ENCODE measurements at regions not wholly inside any gene's neighbourhood (a gene's known extent, or its start where the extent isn't known, plus 50 kb on each side); places are given as distances from the start of the nearest gene placed in this dataset.

DNA sequence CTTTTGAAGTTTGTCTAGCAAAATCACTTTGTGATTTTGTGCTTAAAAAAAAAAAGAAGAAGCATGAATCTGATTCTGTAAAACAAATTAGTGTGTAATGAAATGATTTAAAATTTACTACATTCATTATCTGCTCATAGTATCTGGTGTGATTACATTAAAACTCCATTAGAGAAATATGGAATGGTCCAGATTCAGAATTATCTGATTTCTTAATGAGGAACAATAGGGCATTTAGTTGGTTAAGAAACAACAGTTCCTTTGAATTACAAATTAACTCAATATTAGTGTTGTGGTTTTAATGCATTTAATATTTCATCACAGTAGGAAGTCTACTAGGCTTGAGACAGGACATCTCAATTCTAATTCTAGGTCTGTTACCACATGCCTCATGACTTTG is 57.9 kb upstream of the PDHA1 start:
- TF ChIP-seq SIN3A (IDR thresholded peaks at IDR 0.05; ENCODE audit: borderline replicate concordance, low read depth, low read length) (no peak), NFIC (IDR thresholded peaks at IDR 0.05; ENCODE audit: borderline replicate concordance) (no peak), JUND (IDR thresholded peaks at IDR 0.05) (no peak), YY1 (IDR thresholded peaks at IDR 0.05; ENCODE audit: low read depth) (no peak), GABPA (IDR thresholded peaks at IDR 0.05; ENCODE audit: low read depth) (no peak), CHD2 (IDR thresholded peaks at IDR 0.05; ENCODE audit: low read length, partially characterized antibody) (no peak), RXRA (IDR thresholded peaks at IDR 0.05; ENCODE audit: borderline replicate concordance, low read depth) (no peak), TAF1 (IDR thresholded peaks at IDR 0.05; ENCODE audit: borderline replicate concordance, low read depth, low read length) (no peak), PBX3 (IDR thresholded peaks at IDR 0.05) (no peak), POLR2AphosphoS5 (IDR thresholded peaks at IDR 0.05; ENCODE audit: low read depth, low read length) (no peak), TEAD4 (IDR thresholded peaks at IDR 0.05; ENCODE audit: borderline replicate concordance, insufficient read depth) (peak; percentile 28; the same call in 1 of the 2 replicates), RFX5 (IDR thresholded peaks at IDR 0.05; ENCODE audit: low read length) (no peak)
- TF ChIP-seq, protein P1, sequence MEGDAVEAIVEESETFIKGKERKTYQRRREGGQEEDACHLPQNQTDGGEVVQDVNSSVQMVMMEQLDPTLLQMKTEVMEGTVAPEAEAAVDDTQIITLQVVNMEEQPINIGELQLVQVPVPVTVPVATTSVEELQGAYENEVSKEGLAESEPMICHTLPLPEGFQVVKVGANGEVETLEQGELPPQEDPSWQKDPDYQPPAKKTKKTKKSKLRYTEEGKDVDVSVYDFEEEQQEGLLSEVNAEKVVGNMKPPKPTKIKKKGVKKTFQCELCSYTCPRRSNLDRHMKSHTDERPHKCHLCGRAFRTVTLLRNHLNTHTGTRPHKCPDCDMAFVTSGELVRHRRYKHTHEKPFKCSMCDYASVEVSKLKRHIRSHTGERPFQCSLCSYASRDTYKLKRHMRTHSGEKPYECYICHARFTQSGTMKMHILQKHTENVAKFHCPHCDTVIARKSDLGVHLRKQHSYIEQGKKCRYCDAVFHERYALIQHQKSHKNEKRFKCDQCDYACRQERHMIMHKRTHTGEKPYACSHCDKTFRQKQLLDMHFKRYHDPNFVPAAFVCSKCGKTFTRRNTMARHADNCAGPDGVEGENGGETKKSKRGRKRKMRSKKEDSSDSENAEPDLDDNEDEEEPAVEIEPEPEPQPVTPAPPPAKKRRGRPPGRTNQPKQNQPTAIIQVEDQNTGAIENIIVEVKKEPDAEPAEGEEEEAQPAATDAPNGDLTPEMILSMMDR (IDR thresholded peaks at IDR 0.05): no peak
- TF ChIP-seq, protein P2, sequence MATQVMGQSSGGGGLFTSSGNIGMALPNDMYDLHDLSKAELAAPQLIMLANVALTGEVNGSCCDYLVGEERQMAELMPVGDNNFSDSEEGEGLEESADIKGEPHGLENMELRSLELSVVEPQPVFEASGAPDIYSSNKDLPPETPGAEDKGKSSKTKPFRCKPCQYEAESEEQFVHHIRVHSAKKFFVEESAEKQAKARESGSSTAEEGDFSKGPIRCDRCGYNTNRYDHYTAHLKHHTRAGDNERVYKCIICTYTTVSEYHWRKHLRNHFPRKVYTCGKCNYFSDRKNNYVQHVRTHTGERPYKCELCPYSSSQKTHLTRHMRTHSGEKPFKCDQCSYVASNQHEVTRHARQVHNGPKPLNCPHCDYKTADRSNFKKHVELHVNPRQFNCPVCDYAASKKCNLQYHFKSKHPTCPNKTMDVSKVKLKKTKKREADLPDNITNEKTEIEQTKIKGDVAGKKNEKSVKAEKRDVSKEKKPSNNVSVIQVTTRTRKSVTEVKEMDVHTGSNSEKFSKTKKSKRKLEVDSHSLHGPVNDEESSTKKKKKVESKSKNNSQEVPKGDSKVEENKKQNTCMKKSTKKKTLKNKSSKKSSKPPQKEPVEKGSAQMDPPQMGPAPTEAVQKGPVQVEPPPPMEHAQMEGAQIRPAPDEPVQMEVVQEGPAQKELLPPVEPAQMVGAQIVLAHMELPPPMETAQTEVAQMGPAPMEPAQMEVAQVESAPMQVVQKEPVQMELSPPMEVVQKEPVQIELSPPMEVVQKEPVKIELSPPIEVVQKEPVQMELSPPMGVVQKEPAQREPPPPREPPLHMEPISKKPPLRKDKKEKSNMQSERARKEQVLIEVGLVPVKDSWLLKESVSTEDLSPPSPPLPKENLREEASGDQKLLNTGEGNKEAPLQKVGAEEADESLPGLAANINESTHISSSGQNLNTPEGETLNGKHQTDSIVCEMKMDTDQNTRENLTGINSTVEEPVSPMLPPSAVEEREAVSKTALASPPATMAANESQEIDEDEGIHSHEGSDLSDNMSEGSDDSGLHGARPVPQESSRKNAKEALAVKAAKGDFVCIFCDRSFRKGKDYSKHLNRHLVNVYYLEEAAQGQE (IDR thresholded peaks at IDR 0.05; ENCODE audit: low read depth, low read length): no peak
